Astrocyte (in vitro differentiated cells and primary cell): ENCODE measurements at regions not wholly inside any gene's neighbourhood (a gene's known extent, or its start where the extent isn't known, plus 50 kb on each side); places are given as distances from the start of the nearest gene placed in this dataset.
"Not testable (repeated sequence)": the region's sequence is repeated elsewhere in the genome, so short reads cannot be mapped to it uniquely, and the experiment has no call there.

ENCODE experiments used
- DNase-seq: peaks from one replicate; pipeline ENCODE4 v3.0.0-alpha.2; 2010; ENCODE audit warnings: low read depth
- FAIRE-seq: peaks from 2 replicates; lab custom pipeline; 2011; peaks lifted over from hg19 to GRCh38; lab: Jason Lieb, UNC
- H2AFZ ChIP-seq: 2 replicates; pipeline ENCODE4 v1.6.0; 2012; ENCODE audit warnings: low read depth, low read length, inconsistent platforms
- H3K27ac ChIP-seq: 2 replicates; pipeline ENCODE4 v1.5.1; 2011; ENCODE audit warnings: low read depth, low read length, inconsistent platforms
- H3K27me3 ChIP-seq: 2 replicates; pipeline ENCODE4 v1.6.0; 2011; ENCODE audit warnings: low read length, inconsistent platforms; ENCODE audit not compliant: insufficient read depth
- H3K36me3 ChIP-seq: 2 replicates; pipeline ENCODE4 v1.5.1; 2011; ENCODE audit warnings: low read length, inconsistent platforms; ENCODE audit not compliant: insufficient read depth
- H3K4me1 ChIP-seq: 2 replicates; pipeline ENCODE4 v1.5.1; 2011; ENCODE audit warnings: low read length, inconsistent platforms; ENCODE audit not compliant: insufficient read depth
- H3K4me2 ChIP-seq: 2 replicates; pipeline ENCODE4 v1.6.0; 2012; ENCODE audit warnings: low read length, inconsistent platforms
- H3K4me3 ChIP-seq: 2 replicates; pipeline ENCODE4 v1.5.1; 2011; ENCODE audit warnings: low read depth, mild to moderate bottlenecking, low read length, inconsistent platforms; ENCODE audit not compliant: insufficient read depth
- H3K79me2 ChIP-seq: 2 replicates; pipeline ENCODE4 v1.6.0; 2012; ENCODE audit warnings: mild to moderate bottlenecking, low read length, inconsistent platforms; ENCODE audit not compliant: insufficient read depth
- H3K9ac ChIP-seq: 2 replicates; pipeline ENCODE4 v1.6.0; 2012; ENCODE audit warnings: mild to moderate bottlenecking, low read length, inconsistent platforms
- H3K9me3 ChIP-seq: 2 replicates; pipeline ENCODE4 v1.5.1; 2012; ENCODE audit warnings: low read depth, mild to moderate bottlenecking, low read length, inconsistent platforms; ENCODE audit not compliant: insufficient read depth
- H4K20me1 ChIP-seq: 2 replicates; pipeline ENCODE4 v1.6.0; 2012; ENCODE audit warnings: low read length, inconsistent platforms; ENCODE audit not compliant: insufficient read depth
- H3K27ac Mint-ChIP-seq: one replicate; pipeline ENCODE4 v1.8.0; 2021; ENCODE audit warnings: mild to moderate bottlenecking, mixed read lengths; ENCODE audit not compliant: unreplicated experiment
- H3K27me3 Mint-ChIP-seq: one replicate; pipeline ENCODE4 v1.8.0; 2021; ENCODE audit warnings: low read depth, mixed read lengths; ENCODE audit not compliant: unreplicated experiment
- H3K36me3 Mint-ChIP-seq: one replicate; pipeline ENCODE4 v1.8.0; 2021; ENCODE audit warnings: low read depth, mixed read lengths; ENCODE audit not compliant: unreplicated experiment
- H3K4me1 Mint-ChIP-seq: one replicate; pipeline ENCODE4 v1.8.0; 2021; ENCODE audit warnings: low read depth, mixed read lengths; ENCODE audit not compliant: unreplicated experiment
- H3K4me3 Mint-ChIP-seq: one replicate; pipeline ENCODE4 v1.8.0; 2021; ENCODE audit warnings: mild to moderate bottlenecking, moderate library complexity, mixed read lengths; ENCODE audit not compliant: unreplicated experiment
- H3K9me3 Mint-ChIP-seq: one replicate; pipeline ENCODE4 v1.8.0; 2021; ENCODE audit warnings: mild to moderate bottlenecking, mixed read lengths; ENCODE audit not compliant: unreplicated experiment
- CTCF ChIP-seq: IDR thresholded peaks from 2 replicates; pipeline ENCODE4 v1.5.1; 2011; ENCODE audit warnings: low read depth, mild to moderate bottlenecking, inconsistent platforms, low read length, moderate library complexity; ENCODE audit not compliant: insufficient read depth
- EZH2 ChIP-seq: IDR thresholded peaks from 2 replicates; pipeline ENCODE4 v1.6.1; 2012; ENCODE audit warnings: mild to moderate bottlenecking, low read length, inconsistent platforms; ENCODE audit not compliant: insufficient read depth

GRCh38 chr16:8115814-8116213, 474.5 kb downstream of the TMEM114 start:
- no peak for TF ChIP-seq CTCF
- no peak for TF ChIP-seq EZH2
- Mint-ChIP-seq H3K27ac (no peak overlapping the region), H3K4me3 (no peak overlapping the region), H3K4me1 (no peaks in the 10 kb centered on the region), H3K36me3 (no peaks in the 10 kb centered on the region), H3K9me3 (peaks cover 4% of the 10 kb centered on the region), H3K27me3 (no peaks in the 10 kb centered on the region)
- Histone ChIP-seq H3K79me2 (no peaks in the 10 kb centered on the region), H2AFZ (no peak overlapping the region), H3K9ac (no peak overlapping the region), H3K4me2 (no peak overlapping the region), H3K27ac (no peak overlapping the region), H3K4me3 (no peak overlapping the region), H3K27me3 (no peaks in the 10 kb centered on the region), H4K20me1 (no peaks in the 10 kb centered on the region), H3K36me3 (no peaks in the 10 kb centered on the region), H3K4me1 (no peaks in the 10 kb centered on the region), H3K9me3 (peaks cover 6% of the 10 kb centered on the region)
- DNase-seq (no peak), FAIRE-seq (no peak)

- not testable (repeated sequence) for H3K36me3 Mint-ChIP-seq, H3K9me3 Mint-ChIP-seq
These were observed 475.4 kb downstream of the TMEM114 start for GRCh38 chr16:8114941-8115340.

GRCh38 chr16:8113843-8114242, 476.5 kb downstream of the TMEM114 start:
- no peak overlapping the region for H3K9ac ChIP-seq
- H2AFZ ChIP-seq: no peak overlapping the region
- DNase-seq (no peak), FAIRE-seq (no peak)
- no peaks in the 10 kb centered on the region for H3K27me3 ChIP-seq
- Mint-ChIP-seq H3K4me1 (no peaks in the 10 kb centered on the region), H3K27me3 (no peaks in the 10 kb centered on the region), H3K27ac (no peak overlapping the region), H3K4me3 (no peak overlapping the region), H3K36me3 (peaks cover under 1% of the 10 kb centered on the region), H3K9me3 (peaks cover 4% of the 10 kb centered on the region)
- TF ChIP-seq EZH2 (no peak), CTCF (no peak)
- peaks cover 2% of the 10 kb centered on the region for H3K9me3 ChIP-seq
- no peaks in the 10 kb centered on the region for H3K4me1 ChIP-seq
- no peak overlapping the region for H3K27ac ChIP-seq
- H3K79me2 ChIP-seq: no peaks in the 10 kb centered on the region
- no peaks in the 10 kb centered on the region for H3K36me3 ChIP-seq
- H3K4me3 ChIP-seq: no peak overlapping the region
- no peak overlapping the region for H3K4me2 ChIP-seq
- H4K20me1 ChIP-seq: no peaks in the 10 kb centered on the region

More at GRCh38 chr16:8114941-8115340, 475.4 kb downstream of the TMEM114 start:
- not testable (repeated sequence) for H3K27ac Mint-ChIP-seq, FAIRE-seq, H3K9ac ChIP-seq, H3K27me3 Mint-ChIP-seq, H3K4me3 Mint-ChIP-seq, H3K9me3 ChIP-seq, H3K4me1 ChIP-seq, H3K36me3 ChIP-seq, H2AFZ ChIP-seq, H3K4me2 ChIP-seq, H3K79me2 ChIP-seq, DNase-seq, H3K27me3 ChIP-seq, H4K20me1 ChIP-seq, H3K4me1 Mint-ChIP-seq, H3K4me3 ChIP-seq, H3K27ac ChIP-seq
